Ovary (tissue), 7 donors: ENCODE measurements at regions not wholly inside any gene's neighbourhood (a gene's known extent, or its start where the extent isn't known, plus 50 kb on each side); places are given as distances from the start of the nearest gene placed in this dataset.
"Not testable (repeated sequence)": the region's sequence is repeated elsewhere in the genome, so short reads cannot be mapped to it uniquely, and the experiment has no call there.

Experiments
- DNase-seq, 5 donors: peaks; one replicate each; pipeline ENCODE4 v3.0.0-alpha.2; 2019 to 2020
- H3K27ac ChIP-seq, 2 donors: fragments of 200-600 bp; one replicate each; pipeline versions ENCODE4 v1.5.1 to v1.8.0; 2019 to 2022
- H3K27me3 ChIP-seq: fragments of 200-600 bp; one replicate; pipeline ENCODE4 v1.8.0; 2022
- H3K36me3 ChIP-seq: fragments of 200-600 bp; sonication (generic); one replicate; pipeline ENCODE4 v1.5.1; 2019
- H3K4me1 ChIP-seq: one replicate; pipeline ENCODE4 v1.8.1; 2013; ENCODE audit warnings: mild to moderate bottlenecking, moderate library complexity; ENCODE audit not compliant: insufficient read depth
- H3K4me3 ChIP-seq: fragments of 200-600 bp; sonication (generic); one replicate; pipeline ENCODE4 v1.5.1; 2017
- H3K9me3 ChIP-seq, 2 donors: fragments of 200-600 bp in 1 of 2; sonication (generic) in 1 of 2; one replicate each; pipeline versions ENCODE4 v1.5.1 to v1.8.1; 2013 to 2019; ENCODE audit warnings: mild to moderate bottlenecking in 1 of 2, moderate library complexity in 1 of 2
- EP300 ChIP-seq: sonication (generic); formaldehyde crosslinking; IDR thresholded peaks from one replicate; pipeline ENCODE4 v1.6.1; 2017; ENCODE audit warnings: antibody characterized with exemption
- POLR2A ChIP-seq: fragments of 450-650 bp; IDR thresholded peaks from one replicate; pipeline ENCODE4 v1.6.1; 2017; ENCODE audit warnings: antibody characterized with exemption, mild to moderate bottlenecking, moderate library complexity
- WGBS, 3 donors: extraction: QIAGEN DNeasy Blood & Tissue Kit in 1 of 3; methylation state at CpG; one replicate each; pipeline versions ENCODE4 v1.1.5 to v1.1.7; 2013 to 2017; 5-methylcytosine and 5-hydroxymethylcytosine counted together
- intact Hi-C, 4 donors: fragments of 100-400 bp; cut with DNase I; formaldehyde crosslinking; loops; one replicate each; pipeline versions ENCODE4 v1.11.0 to v1.15.1; 2022 to 2023
- TF ChIP-seq, protein P1 (sequence below), 3 donors: fragments of 450-650 bp in 2 of 3; fragments of 200-600 bp in 1 of 3; IDR thresholded peaks; one replicate each; pipeline versions ENCODE4 v1.5.1 to v1.8.0; 2016 to 2022; ENCODE audit warnings: antibody characterized with exemption in 3 of 3, mild to moderate bottlenecking in 1 of 3
- donor health status: DM: no; HTN: no; CAD: no; lungs with moderate emphysema.
- donor health status: DM: no; HTN: no; CAD: no.
- donor health status: Bipolar disorder and iron deficiency.
- donor health status: DM: no; HTN: no; CAD: no.
- donor health status: DM: yes; HTN: yes; CAD: no.

DNA sequence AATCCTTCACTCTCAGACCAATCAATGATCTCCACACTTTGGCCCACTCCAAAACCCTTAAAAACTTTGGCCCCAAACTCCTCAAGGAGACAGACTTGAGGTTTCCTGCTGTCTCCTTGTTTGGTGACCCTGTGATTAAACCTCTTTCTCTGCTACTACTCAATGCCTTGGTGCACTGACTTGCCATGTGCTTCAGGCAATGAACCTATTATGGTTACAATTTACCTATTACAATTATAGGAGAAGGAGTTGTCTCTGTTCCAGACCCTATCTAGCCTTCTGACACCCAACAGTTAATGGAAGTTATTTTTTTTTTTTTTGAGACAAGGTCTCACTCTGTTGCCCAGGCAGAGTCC is 263.1 kb downstream of the STIM2 start:
- no peaks in the 10 kb centered on the region for H3K9me3 ChIP-seq
- TF ChIP-seq POLR2A = no peak
- no peak for TF ChIP-seq EP300
- TF ChIP-seq, protein P1, sequence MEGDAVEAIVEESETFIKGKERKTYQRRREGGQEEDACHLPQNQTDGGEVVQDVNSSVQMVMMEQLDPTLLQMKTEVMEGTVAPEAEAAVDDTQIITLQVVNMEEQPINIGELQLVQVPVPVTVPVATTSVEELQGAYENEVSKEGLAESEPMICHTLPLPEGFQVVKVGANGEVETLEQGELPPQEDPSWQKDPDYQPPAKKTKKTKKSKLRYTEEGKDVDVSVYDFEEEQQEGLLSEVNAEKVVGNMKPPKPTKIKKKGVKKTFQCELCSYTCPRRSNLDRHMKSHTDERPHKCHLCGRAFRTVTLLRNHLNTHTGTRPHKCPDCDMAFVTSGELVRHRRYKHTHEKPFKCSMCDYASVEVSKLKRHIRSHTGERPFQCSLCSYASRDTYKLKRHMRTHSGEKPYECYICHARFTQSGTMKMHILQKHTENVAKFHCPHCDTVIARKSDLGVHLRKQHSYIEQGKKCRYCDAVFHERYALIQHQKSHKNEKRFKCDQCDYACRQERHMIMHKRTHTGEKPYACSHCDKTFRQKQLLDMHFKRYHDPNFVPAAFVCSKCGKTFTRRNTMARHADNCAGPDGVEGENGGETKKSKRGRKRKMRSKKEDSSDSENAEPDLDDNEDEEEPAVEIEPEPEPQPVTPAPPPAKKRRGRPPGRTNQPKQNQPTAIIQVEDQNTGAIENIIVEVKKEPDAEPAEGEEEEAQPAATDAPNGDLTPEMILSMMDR (IDR thresholded peaks at IDR 0.05) = no peak
- no peak for DNase-seq
- intact Hi-C loops = no loop called here
- H3K4me1 ChIP-seq = no peaks in the 10 kb centered on the region
- no peaks in the 10 kb centered on the region for H3K36me3 ChIP-seq
- no peak overlapping the region for H3K27ac ChIP-seq
- H3K4me3 ChIP-seq = no peak overlapping the region
- H3K27me3 ChIP-seq = no peaks in the 10 kb centered on the region

DNA sequence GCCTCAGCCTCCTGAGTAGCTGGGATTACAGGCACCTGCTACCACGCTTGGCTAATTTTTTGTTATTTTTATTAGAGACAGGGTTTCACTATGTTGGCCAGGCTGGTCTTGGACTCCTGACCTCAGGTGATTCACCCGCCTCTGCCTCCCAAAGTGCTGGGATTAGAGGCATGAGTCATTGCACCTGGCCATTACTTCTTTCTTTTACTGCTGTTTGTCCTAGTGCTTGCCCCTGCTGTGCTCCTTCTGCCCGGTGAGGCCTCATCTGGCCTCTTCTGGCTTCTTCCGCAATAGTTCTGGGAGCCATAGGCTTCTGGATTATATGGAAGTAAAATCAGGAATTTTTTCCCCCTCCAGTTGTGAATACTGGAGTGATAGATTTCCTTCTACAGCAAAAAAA is 266.3 kb downstream of the STIM2 start:
- not testable (repeated sequence) for DNase-seq

DNA sequence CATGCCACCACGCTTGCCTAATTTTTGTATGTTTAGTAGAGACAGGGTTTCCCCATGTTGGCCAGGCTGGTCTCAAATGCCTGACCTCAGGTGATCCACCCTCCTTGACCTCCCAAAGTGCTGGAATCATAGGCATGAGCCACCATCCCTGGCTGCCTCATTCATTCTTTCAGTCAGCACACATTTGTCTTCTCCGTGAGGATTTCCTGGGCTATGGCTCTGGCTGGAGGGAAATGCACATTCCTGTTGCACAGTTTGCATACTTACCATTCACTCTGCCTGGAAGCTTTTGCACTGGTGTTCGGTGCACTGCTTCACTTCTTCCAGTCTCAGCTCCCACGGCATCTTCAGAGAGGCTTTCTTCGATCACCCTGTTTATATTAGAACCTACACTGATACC is 267.8 kb downstream of the STIM2 start:
- WGBS, 3 donors = 87 to 94% (median 89%) methylated on average over 5 of the region's 5 CpGs
- H3K4me3 ChIP-seq = no peak overlapping the region
- no peaks in the 10 kb centered on the region for H3K27me3 ChIP-seq
- TF ChIP-seq, protein P1 (IDR thresholded peaks at IDR 0.05) = no peak
- no peak for TF ChIP-seq POLR2A
- H3K36me3 ChIP-seq = no peaks in the 10 kb centered on the region
- intact Hi-C loops = no loop called here
- H3K4me1 ChIP-seq = no peaks in the 10 kb centered on the region
- no peak for DNase-seq
- no peaks in the 10 kb centered on the region for H3K9me3 ChIP-seq
- no peak overlapping the region for H3K27ac ChIP-seq

More for the DNA sequence above, 266.3 kb downstream of the STIM2 start:
- H3K36me3 ChIP-seq, H3K4me3 ChIP-seq, H3K4me1 ChIP-seq, H3K27me3 ChIP-seq, H3K27ac ChIP-seq, intact Hi-C loops, H3K9me3 ChIP-seq: not testable (repeated sequence)
- 77 to 88% (median 88%) methylated on average over 4 of the region's 4 CpGs for WGBS, 3 donors

DNA sequence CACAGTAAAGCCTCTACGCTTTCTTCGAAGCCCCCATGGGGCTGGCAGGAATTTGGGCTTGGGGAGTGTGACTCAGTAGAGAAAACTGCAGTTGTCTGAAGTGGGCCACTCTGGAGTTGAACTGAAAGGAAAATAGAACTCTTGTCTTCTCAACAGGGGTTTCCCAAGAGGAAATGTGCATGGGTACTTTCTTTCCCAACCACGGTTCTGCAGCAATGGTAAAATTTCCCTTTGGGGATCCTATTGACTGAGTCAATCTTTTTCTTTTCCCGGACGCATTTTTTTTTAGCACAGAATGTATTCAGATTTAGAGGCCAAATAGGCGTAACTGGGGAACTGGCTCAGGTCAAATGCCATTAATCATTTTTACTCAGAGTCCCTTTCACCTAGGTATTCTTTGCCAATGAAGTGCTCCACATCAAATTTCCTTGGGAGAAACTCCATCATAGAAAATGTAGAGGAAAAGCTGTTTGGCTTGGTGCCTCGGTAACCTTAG is 269.3 kb downstream of the STIM2 start:
- Histone ChIP-seq H3K9me3 (no peaks in the 10 kb centered on the region), H3K27me3 (no peaks in the 10 kb centered on the region), H3K4me1 (no peaks in the 10 kb centered on the region), H3K27ac (no peak overlapping the region), H3K4me3 (no peak overlapping the region), H3K36me3 (no peaks in the 10 kb centered on the region)
- DNase-seq = no peak
- intact Hi-C loops = no loop called here
- no peak for TF ChIP-seq POLR2A
- TF ChIP-seq EP300 = no peak
- TF ChIP-seq, protein P1 (IDR thresholded peaks at IDR 0.05) = no peak
- 70 to 81% (median 79%) methylated on average over 7 of the region's 7 CpGs for WGBS, 3 donors

DNA sequence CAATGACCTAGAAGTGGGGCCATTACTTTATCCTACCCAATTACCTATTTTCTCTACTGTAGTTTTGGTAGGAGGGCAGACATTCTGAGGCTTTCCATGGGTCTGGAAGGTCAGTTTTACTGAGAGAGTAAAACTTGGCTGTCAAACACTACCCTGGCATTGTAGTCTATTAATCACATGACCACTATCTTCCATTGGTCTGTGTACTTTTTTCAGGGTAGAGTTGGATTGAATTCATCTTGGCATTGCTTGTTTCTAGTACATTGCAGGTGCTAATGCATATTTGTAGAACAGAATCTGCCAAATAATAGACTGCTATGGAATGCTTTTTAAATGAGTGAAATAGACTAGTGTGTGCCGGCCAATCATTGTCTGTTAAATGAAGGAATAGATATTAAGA is 271.9 kb downstream of the STIM2 start:
- intact Hi-C loops = no loop called here
- no peaks in the 10 kb centered on the region for H3K27me3 ChIP-seq
- no peak for TF ChIP-seq POLR2A
- TF ChIP-seq, protein P1 (IDR thresholded peaks at IDR 0.05) = no peak
- no peak for TF ChIP-seq EP300
- H3K36me3 ChIP-seq = no peaks in the 10 kb centered on the region
- H3K4me1 ChIP-seq = no peaks in the 10 kb centered on the region
- no peaks in the 10 kb centered on the region for H3K9me3 ChIP-seq
- no peak overlapping the region for H3K4me3 ChIP-seq
- no peak for DNase-seq
- no peak overlapping the region for H3K27ac ChIP-seq
- 91 to 99% (median 95%) methylated on average over 1 of the region's 1 CpG for WGBS, 3 donors
